ENCODE measurements at regions not wholly inside any gene's neighbourhood (a gene's known extent, or its start where the extent isn't known, plus 50 kb on each side); places are given as distances from the start of the nearest gene placed in this dataset.

DNA sequence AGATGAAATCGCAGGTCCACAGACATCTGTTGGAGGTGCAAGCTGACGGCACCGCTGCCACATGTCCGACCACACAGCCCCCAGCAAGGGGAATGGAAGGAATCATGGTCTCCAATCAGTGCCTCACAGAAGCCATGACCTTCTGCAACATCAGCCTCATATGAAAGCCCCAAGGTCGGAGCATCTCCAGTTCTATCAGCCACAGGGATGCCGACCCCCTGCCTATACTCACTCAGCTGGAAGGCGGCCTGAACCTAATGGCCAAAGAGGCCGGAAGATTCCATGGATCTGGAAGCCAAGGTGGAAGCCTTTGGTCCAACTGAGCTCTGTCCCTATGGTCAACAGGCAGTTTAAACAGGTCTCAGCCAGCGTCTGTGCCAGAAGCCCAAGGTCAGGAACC, 278.8 kb downstream of the TNS1 start:
- Histone ChIP-seq H3K4me1 (ENCODE audit: control insufficient read depth, insufficient read depth, low read length) (no peaks in the 10 kb centered on the region), H3K36me3 (ENCODE audit: control insufficient read depth, insufficient read depth, low read length) (no peaks in the 10 kb centered on the region), H3K27me3 (ENCODE audit: control insufficient read depth, insufficient read depth, low read length) (no peaks in the 10 kb centered on the region), H3K4me3 (ENCODE audit: low read length) (no peak overlapping the region), H3K27ac (ENCODE audit: low read length) (no peak overlapping the region), H3K9me3 (ENCODE audit: control insufficient read depth, insufficient read depth, low read length) (no peaks in the 10 kb centered on the region)
- no peak for DNase-seq (ENCODE audit: low read depth, low spot score)
- no CpG with 5 or more reads among the region's 9 CpGs for WGBS (ENCODE audit: insufficient coverage, insufficient read length)

DNA sequence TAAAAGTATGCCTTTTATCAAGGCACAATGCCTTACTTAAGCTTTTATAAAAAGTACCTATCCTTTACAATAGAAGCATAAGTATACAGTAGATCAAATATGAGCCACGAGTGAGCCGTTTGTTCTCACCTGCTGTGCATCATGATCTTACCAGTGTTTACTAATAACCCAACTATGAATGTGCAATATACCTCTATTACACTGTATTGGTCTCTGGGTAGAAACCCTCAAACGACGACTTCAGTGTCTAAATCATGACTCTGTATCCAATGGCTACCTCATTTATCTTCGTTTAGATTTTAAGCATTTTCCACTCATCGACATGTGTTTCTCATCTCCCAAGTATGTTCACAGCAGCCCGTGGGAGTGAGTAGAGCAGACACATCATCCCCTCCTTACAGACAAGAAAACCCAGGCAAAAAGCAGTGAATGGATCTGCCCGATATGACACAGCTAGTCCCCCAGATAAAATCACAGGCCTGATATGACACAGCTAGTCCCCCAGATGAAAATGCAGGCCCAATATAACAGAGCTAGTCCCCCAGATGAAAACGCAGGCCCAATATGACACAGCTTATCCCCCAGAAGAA, 279.8 kb downstream of the TNS1 start:
- no CpG with 5 or more reads among the region's 9 CpGs for WGBS (ENCODE audit: insufficient coverage, insufficient read length)
- no peak for DNase-seq (ENCODE audit: low read depth, low spot score)
- no peaks in the 10 kb centered on the region for H3K4me1 ChIP-seq (ENCODE audit: control insufficient read depth, insufficient read depth, low read length)
- H3K9me3 ChIP-seq (ENCODE audit: control insufficient read depth, insufficient read depth, low read length): no peaks in the 10 kb centered on the region
- no peak overlapping the region for H3K27ac ChIP-seq (ENCODE audit: low read length)
- no peaks in the 10 kb centered on the region for H3K27me3 ChIP-seq (ENCODE audit: control insufficient read depth, insufficient read depth, low read length)
- no peak overlapping the region for H3K4me3 ChIP-seq (ENCODE audit: low read length)
- H3K36me3 ChIP-seq (ENCODE audit: control insufficient read depth, insufficient read depth, low read length): no peaks in the 10 kb centered on the region

DNA sequence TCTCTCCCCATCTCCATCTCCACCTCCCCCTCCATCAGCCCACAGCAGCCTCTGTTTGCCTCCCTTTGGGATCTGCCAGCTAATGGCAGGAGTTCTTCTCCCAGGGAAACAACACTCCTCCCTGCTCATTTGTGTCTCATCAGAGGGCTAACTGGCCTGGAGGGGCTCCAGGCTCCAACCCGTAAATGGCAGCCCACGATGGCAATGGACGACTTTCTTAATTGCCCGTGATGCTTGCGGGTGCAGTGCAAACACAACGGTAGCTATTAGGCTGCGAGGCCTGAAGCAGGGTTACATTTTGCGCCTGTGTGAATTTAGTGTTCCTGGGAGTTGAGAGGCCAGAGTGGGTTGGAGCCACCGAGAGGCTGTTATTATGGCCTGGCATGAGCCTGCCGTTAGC, 285.1 kb downstream of the TNS1 start:
- DNase-seq (ENCODE audit: low read depth, low spot score): no peak
- Histone ChIP-seq H3K4me3 (ENCODE audit: low read length) (no peak overlapping the region), H3K4me1 (ENCODE audit: control insufficient read depth, insufficient read depth, low read length) (peaks cover 5% of the 10 kb centered on the region), H3K36me3 (ENCODE audit: control insufficient read depth, insufficient read depth, low read length) (no peaks in the 10 kb centered on the region), H3K27ac (ENCODE audit: low read length) (no peak overlapping the region), H3K9me3 (ENCODE audit: control insufficient read depth, insufficient read depth, low read length) (no peaks in the 10 kb centered on the region), H3K27me3 (ENCODE audit: control insufficient read depth, insufficient read depth, low read length) (no peaks in the 10 kb centered on the region)
- WGBS (ENCODE audit: insufficient coverage, insufficient read length): no CpG with 5 or more reads among the region's 10 CpGs

DNA sequence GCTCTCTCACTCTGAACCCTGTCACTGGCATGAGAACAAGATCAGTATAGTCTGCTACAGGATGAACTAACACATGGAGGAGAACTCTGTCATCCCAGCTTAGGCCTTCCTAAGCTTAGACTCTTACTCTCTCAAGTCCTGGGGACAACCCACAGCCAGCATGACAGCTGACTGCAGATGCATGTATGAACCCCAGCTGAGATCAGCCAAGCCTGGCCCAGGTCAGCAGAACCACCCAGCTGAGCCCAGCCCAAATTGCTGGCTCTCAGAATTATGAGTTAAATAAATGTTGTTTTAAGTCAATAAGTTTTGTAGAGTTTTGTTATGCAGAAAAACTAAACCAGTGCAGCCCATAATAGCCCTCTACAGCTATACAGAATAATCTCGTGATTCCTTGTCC, 287.3 kb downstream of the TNS1 start:
- H3K27me3 ChIP-seq (ENCODE audit: control insufficient read depth, insufficient read depth, low read length): no peaks in the 10 kb centered on the region
- H3K4me1 ChIP-seq (ENCODE audit: control insufficient read depth, insufficient read depth, low read length): peaks cover 5% of the 10 kb centered on the region
- H3K9me3 ChIP-seq (ENCODE audit: control insufficient read depth, insufficient read depth, low read length): no peaks in the 10 kb centered on the region
- no peaks in the 10 kb centered on the region for H3K36me3 ChIP-seq (ENCODE audit: control insufficient read depth, insufficient read depth, low read length)
- H3K27ac ChIP-seq (ENCODE audit: low read length): no peak overlapping the region
- H3K4me3 ChIP-seq (ENCODE audit: low read length): no peak overlapping the region
- WGBS (ENCODE audit: insufficient coverage, insufficient read length): no CpG with 5 or more reads among the region's 1 CpG
- DNase-seq (ENCODE audit: low read depth, low spot score): no peak

DNA sequence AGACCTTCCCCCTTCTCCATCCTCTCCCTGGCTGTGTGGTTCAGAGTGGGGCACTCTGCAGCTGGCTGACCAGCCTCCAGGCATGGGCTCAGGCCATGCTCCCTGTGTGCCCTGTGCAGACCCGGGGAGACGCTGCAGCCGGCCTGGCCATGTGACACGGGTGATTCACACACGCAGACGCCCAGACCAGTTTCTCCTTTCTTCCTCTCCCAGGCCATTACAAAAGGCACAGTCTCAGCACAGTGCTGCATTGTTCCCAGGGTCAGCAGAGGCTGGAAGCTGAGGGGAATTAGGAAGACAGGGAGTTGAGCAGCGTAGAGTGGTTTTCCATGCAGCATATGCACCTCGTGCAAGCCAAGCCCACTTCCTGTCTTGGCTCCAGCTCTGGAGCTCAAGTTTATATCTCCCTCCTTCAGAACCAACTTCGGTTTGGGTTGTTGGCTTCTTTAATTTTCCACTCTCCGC, 288.5 kb downstream of the TNS1 start:
- no CpG with 5 or more reads among the region's 10 CpGs for WGBS (ENCODE audit: insufficient coverage, insufficient read length)
- DNase-seq (ENCODE audit: low read depth, low spot score): no peak
- no peak overlapping the region for H3K27ac ChIP-seq (ENCODE audit: low read length)

DNA sequence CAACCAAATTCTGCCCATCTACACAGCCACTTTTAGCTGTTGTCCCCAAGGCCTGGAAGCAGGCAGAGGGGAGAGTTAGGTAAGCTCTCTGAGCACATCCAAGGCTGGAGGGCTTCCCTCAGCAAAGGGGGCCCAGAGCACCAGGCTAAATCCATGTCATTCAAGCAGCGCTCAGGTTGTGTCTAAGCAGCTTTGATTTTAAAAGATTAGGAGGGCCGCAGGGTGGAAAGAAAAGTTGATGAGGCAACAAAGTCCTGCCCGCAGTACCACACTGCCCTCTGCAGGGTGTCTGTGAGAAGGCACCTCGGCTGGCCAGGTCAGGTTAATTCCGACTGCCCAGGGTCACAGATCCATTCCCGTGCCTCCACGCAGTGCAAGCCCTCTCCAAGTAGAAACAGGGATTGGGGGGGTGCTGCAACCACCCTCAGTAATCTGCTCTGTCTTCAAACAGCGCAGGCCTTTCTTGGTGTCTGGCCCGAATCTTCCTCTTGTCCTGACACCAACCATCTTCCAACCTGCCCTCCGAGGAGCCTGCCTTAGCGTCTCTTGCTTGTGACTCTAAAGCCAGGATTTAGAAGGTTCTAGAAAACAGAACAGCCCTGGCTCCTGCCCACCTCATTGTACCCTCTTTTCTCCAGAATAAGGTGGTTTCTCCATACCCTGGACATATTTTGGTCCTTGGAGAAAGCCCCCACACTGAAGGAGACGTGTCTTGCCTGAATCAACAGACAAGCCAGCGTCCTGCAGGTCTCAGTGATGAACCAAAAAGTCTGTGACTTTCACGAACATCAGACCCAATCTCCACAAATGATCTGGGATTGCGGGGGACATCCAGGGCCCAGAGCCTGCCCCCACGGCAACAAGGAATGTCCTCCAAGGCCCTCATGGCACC, 289.2 kb downstream of the TNS1 start:
- Histone ChIP-seq H3K36me3 (ENCODE audit: control insufficient read depth, insufficient read depth, low read length) (no peaks in the 10 kb centered on the region), H3K4me3 (ENCODE audit: low read length) (no peak overlapping the region), H3K4me1 (ENCODE audit: control insufficient read depth, insufficient read depth, low read length) (peaks cover 5% of the 10 kb centered on the region), H3K9me3 (ENCODE audit: control insufficient read depth, insufficient read depth, low read length) (no peaks in the 10 kb centered on the region), H3K27ac (ENCODE audit: low read length) (no peak overlapping the region), H3K27me3 (ENCODE audit: control insufficient read depth, insufficient read depth, low read length) (no peaks in the 10 kb centered on the region)
- no CpG with 5 or more reads among the region's 16 CpGs for WGBS (ENCODE audit: insufficient coverage, insufficient read length)
- DNase-seq (ENCODE audit: low read depth, low spot score): peak; percentile 67

More for the DNA sequence above, 288.5 kb downstream of the TNS1 start:
- Histone ChIP-seq H3K4me1 (ENCODE audit: control insufficient read depth, insufficient read depth, low read length) (peaks cover 5% of the 10 kb centered on the region), H3K27me3 (ENCODE audit: control insufficient read depth, insufficient read depth, low read length) (no peaks in the 10 kb centered on the region), H3K36me3 (ENCODE audit: control insufficient read depth, insufficient read depth, low read length) (no peaks in the 10 kb centered on the region), H3K4me3 (ENCODE audit: low read length) (no peak overlapping the region), H3K9me3 (ENCODE audit: control insufficient read depth, insufficient read depth, low read length) (no peaks in the 10 kb centered on the region)

DNA sequence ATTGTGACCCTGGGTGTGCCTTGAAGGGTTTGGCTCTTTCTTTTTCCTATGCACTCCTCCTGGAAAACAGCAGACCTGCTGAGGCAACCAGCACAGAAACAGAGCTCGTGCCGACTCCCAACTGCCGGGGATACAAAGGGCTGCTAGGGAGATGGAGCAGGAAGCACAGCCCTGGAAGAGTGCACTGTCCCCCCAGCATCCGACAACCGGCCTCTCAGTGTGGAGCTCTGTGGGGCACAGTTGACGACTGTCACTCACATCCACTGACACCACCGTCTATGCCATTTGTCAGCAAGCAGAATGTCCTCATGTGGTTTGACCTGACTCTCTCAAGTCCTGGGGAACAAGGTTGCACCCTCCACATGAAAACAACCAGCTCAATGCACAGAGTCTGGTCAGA, 290.4 kb downstream of the TNS1 start:
- Histone ChIP-seq H3K4me1 (ENCODE audit: control insufficient read depth, insufficient read depth, low read length) (peaks cover 5% of the 10 kb centered on the region), H3K27ac (ENCODE audit: low read length) (no peak overlapping the region), H3K27me3 (ENCODE audit: control insufficient read depth, insufficient read depth, low read length) (no peaks in the 10 kb centered on the region), H3K9me3 (ENCODE audit: control insufficient read depth, insufficient read depth, low read length) (no peaks in the 10 kb centered on the region), H3K36me3 (ENCODE audit: control insufficient read depth, insufficient read depth, low read length) (no peaks in the 10 kb centered on the region), H3K4me3 (ENCODE audit: low read length) (no peak overlapping the region)
- DNase-seq (ENCODE audit: low read depth, low spot score): no peak
- no CpG with 5 or more reads among the region's 7 CpGs for WGBS (ENCODE audit: insufficient coverage, insufficient read length)

DNA sequence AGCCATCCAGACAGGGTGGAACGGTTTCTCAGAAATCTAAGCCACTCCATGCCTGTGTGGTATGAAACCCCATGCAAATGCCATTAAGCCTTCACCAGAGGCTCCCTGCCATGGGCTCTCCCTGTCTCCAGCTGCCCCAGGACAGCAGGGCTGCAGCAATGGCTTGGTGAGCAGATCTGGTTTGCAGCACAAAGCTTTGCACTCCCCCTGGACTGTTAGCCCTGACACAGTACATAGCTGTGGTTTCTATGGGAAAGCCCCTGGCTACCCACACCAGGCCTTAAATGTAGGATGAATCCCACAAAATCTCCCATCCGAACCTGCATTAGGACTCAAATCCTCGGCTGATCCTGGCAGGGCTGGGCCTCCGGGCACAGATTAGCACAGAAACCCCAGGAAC, 291.6 kb downstream of the TNS1 start:
- no peak for DNase-seq (ENCODE audit: low read depth, low spot score)
- no peaks in the 10 kb centered on the region for H3K36me3 ChIP-seq (ENCODE audit: control insufficient read depth, insufficient read depth, low read length)
- H3K9me3 ChIP-seq (ENCODE audit: control insufficient read depth, insufficient read depth, low read length): no peaks in the 10 kb centered on the region
- H3K4me1 ChIP-seq (ENCODE audit: control insufficient read depth, insufficient read depth, low read length): peaks cover 5% of the 10 kb centered on the region
- H3K4me3 ChIP-seq (ENCODE audit: low read length): no peak overlapping the region
- no peak overlapping the region for H3K27ac ChIP-seq (ENCODE audit: low read length)
- WGBS (ENCODE audit: insufficient coverage, insufficient read length): no CpG with 5 or more reads among the region's 4 CpGs
- H3K27me3 ChIP-seq (ENCODE audit: control insufficient read depth, insufficient read depth, low read length): no peaks in the 10 kb centered on the region

DNA sequence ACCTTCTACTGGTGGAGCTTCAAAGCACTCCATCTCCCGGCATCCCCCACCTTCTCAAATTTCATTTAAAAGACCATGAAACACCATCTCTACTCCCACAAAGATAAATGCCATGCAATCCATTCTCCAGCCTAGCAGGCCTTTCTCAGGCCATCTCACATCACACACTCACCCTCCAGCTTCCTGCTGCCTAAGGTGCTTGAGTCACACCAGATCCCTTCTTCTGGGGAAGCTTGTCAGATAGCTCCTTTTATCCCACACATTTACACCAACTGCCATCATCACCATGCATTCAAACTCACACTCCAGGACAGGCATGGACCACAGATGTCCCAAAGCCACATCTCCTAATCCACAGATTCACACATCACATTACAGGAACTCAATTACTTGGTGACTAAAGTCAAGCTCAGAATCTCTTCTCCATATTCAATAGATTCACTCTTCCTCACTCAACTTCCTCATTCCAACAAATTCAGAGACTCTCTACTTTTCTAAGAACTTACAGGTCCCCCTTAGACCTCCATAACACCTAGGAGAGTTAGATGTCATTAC, 292.5 kb downstream of the TNS1 start:
- DNase-seq (ENCODE audit: low read depth, low spot score): no peak

DNA sequence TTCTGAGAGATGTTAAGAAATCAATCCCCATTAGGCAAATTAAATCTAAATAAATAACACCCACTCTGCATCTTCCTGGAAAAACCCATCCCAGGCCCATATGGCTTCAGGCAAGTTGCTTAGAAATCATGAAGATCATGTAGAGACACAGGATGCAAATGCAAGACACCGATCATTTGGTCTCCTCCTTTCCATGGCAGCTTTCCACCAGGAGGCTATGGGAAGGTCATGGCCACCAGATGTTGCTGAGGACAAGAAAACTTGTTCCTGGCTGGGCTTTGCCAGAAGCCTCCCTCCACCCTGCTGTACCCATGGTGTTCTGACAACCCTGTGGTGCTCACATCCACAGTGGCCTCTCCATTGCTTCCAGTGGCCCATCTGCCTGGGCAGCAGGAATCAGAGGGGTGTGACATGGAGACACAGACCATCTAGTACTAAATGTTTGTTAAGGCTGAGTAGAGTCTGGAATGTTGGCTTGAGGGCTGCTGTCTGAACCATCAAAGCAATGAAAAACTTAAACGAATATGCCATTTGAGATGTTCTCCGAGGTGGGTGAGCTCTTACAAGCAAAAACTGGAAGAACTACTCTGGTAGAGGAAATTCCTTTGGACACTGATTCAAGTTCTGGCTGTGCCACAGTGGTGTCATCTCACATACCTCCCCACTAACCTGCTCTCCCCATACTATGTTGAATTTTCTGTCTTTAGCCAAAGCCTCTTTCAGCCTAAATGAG, 293.2 kb downstream of the TNS1 start:
- no peak overlapping the region for H3K4me3 ChIP-seq (ENCODE audit: low read length)
- no peaks in the 10 kb centered on the region for H3K27me3 ChIP-seq (ENCODE audit: control insufficient read depth, insufficient read depth, low read length)
- DNase-seq (ENCODE audit: low read depth, low spot score): no peak
- no peaks in the 10 kb centered on the region for H3K9me3 ChIP-seq (ENCODE audit: control insufficient read depth, insufficient read depth, low read length)
- no peak overlapping the region for H3K27ac ChIP-seq (ENCODE audit: low read length)
- peaks cover 5% of the 10 kb centered on the region for H3K4me1 ChIP-seq (ENCODE audit: control insufficient read depth, insufficient read depth, low read length)
- no CpG with 5 or more reads among the region's 3 CpGs for WGBS (ENCODE audit: insufficient coverage, insufficient read length)
- H3K36me3 ChIP-seq (ENCODE audit: control insufficient read depth, insufficient read depth, low read length): no peaks in the 10 kb centered on the region

More for the DNA sequence above, 292.5 kb downstream of the TNS1 start:
- Histone ChIP-seq H3K4me3 (ENCODE audit: low read length) (no peak overlapping the region), H3K9me3 (ENCODE audit: control insufficient read depth, insufficient read depth, low read length) (no peaks in the 10 kb centered on the region), H3K36me3 (ENCODE audit: control insufficient read depth, insufficient read depth, low read length) (no peaks in the 10 kb centered on the region), H3K27ac (ENCODE audit: low read length) (no peak overlapping the region), H3K4me1 (ENCODE audit: control insufficient read depth, insufficient read depth, low read length) (peaks cover 5% of the 10 kb centered on the region), H3K27me3 (ENCODE audit: control insufficient read depth, insufficient read depth, low read length) (no peaks in the 10 kb centered on the region)
- no CpG with 5 or more reads among the region's 1 CpG for WGBS (ENCODE audit: insufficient coverage, insufficient read length)
